Stimulated activated CD4-positive, alpha-beta T cell treated with anti-CD3 and anti-CD28 coated beads, TNF-alpha, amount 100 ng/mL, for 4 hours (primary cell): ENCODE measurements at regions not wholly inside any gene's neighbourhood (a gene's known extent, or its start where the extent isn't known, plus 50 kb on each side); places are given as distances from the start of the nearest gene placed in this dataset.

Source experiments
- DNase-seq, 3 experiments: peaks; one replicate each; pipeline ENCODE4 v3.0.0-alpha.2; 2020; ENCODE audit warnings: low read depth in 3 of 3

GRCh38 chr12:126189856-126190255 is 1124.6 kb downstream of the AACS start:
- DNase-seq: no peak

DNA sequence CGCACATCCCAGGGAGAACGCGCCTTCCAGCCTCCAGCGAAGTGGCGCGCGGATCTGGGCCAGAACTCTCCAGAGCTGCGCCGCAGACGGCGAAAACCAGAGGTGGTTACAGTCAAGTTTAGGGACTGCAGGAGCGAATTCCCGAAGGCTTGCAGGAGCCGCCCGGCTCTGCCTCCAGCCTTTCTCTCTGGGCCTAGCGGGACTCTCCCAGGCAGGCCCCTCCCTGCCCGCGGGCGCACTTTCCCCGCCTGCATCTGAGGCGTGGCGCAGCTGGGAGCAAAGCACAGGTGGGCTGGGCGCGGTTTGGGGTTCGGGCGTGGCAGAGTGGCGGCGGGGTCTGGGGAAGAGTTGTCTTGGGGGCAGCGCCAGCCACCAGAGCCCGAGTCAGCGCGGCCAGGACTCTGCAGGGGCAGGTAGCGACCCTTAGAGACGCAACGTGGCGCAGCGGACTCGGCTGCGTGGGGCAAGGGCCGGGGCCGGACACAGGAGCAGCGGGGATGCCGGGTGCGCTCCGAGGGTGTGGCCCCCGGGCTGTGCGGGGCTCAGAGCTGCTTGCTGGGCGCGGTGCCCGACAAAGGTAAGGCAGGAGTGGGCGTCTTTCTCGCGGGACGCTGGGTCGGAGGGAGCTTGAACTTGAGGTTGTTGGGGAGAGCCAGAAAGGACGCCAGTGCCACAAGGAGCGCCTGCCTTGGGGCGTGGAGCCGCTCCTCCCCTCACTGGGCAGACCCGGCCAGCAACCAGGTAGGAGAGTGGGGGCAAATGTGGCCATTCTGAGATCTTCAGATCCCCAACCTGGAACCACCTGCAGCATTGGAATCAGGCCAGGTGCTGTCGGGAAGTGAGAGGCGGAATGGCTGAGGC is 1126.0 kb downstream of the AACS start:
- DNase-seq: no peak

DNA sequence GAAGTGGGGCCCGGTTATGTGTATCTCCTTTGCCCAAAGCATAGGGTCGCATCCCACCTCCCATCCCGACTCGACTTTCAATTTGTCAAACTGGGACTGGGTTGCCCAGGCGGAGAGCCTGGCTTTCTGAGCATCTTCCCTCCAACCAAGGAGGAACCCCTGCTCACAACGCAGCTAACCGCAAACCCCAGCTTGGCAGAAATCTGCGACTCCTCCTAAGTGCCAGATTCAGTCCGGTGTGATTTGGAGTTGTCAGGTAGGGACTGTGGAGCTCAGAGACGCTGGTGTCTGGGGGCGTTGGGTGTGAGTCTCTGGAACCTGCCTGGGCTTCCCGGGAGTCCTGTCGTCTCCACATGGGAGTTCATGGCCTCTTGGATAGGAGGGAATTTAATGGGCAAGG is 1126.7 kb downstream of the AACS start:
- DNase-seq: no peak

DNA sequence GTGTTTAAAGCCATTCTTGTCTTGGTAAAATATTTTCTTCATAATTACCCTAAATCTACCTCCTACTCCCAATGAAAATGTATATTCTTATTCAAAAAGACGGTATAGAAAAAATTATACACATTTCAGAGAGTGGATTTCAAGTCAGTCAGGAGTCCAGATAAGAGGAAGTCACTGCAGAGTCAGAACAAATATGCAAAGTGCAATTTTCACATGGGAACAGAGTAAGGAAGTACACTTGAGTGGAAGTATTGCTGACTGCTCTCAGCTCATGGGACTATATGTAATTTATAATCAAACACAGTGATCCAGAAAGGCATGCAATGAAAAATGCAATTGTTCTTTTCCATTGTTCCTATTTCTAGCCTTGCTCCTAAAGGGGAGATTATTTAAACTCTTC is 1128.0 kb downstream of the AACS start:
- DNase-seq: no peak

DNA sequence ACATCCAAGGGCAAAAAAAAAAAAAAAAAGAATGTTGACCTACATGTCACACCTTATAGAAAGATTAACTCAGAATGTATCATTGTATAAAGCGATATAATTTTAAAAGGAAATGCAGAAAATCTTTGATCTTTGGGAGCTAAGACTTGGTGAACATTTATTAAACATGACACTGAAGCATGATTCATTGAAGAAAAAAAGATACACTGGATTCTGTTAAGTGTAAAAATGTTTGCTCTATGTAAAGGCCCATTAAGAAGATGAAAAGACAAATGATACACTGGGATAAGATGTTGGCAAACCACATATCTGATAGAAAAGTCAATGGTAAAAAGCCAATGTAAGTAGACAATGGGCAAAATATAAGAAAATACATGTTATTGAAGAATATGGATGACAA is 1131.0 kb downstream of the AACS start:
- DNase-seq: no peak

- no peak for DNase-seq
Observed at GRCh38 chr12:126198516-126198915, 1133.3 kb downstream of the AACS start.

- DNase-seq: no peak
Observed at GRCh38 chr12:126198966-126199692, 1133.9 kb downstream of the AACS start.

DNA sequence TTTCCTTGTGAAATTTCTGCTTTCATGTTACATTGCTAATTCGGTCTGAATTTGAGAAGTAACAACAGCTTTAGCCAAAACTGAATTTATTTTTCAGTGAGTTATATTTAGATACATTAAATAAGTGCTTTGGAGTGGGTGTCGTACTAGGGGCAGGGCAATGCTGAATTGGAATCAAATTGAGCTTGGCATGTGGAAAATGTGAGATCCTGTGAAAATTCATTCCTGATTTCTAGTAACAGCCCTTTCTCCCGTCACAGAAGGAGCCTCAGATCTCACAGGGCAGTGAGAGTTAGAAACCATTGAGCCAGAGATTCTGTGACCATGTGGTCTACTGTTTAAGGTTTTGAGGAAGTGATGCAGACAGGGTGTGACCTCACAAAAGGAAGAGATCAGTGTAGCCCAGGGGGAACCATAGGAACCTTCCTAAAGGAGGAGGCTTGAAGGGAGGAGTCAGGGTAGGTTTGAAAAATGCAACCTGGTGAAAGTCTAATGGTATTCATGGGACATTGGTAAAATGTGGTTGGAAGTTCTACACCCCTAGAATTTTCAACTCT is 1136.8 kb downstream of the AACS start:
- DNase-seq: no peak

GRCh38 chr12:126204326-126204725 is 1139.1 kb downstream of the AACS start:
- DNase-seq: no peak

GRCh38 chr12:126210026-126210425 is 1144.8 kb downstream of the AACS start:
- DNase-seq: no peak

DNA sequence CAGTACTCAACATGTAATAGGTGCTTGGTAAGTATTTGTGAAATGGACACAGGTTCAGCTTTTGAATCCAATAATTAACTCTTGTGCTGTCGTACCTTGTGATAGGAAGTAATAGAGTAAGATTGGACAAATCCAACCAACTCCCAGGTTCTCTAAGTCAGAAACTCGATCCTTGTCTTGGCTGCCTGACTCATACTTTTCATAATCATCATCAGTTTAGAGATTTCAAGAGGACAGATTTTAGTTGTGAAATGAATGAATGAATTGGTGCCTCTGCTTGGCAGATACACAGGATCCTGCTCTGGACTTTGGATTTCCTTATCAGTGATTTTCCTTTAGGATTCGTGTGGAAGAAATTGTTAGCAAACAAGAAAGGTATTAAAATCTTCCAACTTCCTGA is 1145.2 kb downstream of the AACS start:
- DNase-seq: no peak

- no peak for DNase-seq
Observed at GRCh38 chr12:126212824-126213223, 1147.6 kb downstream of the AACS start.

DNA sequence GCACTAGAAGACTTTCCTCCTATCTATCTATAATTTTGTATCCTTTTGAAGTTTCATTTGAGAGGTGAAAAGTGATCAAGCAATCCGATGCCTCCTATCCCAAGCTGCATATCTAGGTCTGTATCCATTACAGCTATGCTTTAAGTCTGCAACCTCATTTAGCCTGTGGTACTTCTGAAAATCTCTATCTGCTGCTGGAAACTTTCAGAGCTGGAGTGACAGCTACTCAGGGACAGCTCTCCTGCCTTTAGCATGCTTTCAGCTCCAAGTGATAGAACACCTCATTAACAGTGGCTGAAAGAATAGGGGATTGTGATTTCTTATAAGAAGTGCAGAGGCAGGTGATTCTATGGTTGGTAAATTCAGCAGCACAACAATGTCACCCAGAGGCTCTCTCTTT is 1153.5 kb downstream of the AACS start:
- DNase-seq: no peak

GRCh38 chr12:126219139-126219538 is 1153.9 kb downstream of the AACS start:
- no peak for DNase-seq

DNA sequence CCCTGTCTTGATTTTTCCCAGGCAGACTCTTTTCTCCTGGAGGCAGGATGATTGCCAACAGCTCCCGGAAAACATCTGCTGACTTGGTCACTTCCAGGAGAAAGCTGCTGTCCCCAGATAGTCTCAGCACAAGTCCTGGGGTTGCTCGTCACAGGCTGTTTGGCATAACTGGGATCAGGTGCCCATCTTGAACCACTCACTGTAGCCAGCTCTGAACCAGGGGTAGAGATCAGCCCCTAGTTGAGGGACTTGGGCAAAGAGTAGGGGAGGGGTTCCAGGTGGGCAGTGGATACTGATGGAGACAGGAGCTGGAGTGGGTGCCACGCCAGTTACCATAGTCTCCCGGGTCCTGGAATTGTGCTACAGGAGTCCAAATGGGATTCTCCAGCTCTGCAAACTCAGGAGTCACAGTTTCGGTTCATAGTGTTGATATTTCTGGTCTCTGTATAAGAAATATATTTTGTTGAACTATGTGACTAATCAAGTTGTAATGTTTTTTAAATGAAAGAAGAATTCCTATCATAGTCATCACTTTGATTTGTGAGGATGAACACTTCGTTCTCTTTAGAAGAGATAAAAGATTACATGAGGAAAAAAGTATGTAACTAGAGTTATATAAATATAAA is 1154.5 kb downstream of the AACS start:
- no peak for DNase-seq

DNA sequence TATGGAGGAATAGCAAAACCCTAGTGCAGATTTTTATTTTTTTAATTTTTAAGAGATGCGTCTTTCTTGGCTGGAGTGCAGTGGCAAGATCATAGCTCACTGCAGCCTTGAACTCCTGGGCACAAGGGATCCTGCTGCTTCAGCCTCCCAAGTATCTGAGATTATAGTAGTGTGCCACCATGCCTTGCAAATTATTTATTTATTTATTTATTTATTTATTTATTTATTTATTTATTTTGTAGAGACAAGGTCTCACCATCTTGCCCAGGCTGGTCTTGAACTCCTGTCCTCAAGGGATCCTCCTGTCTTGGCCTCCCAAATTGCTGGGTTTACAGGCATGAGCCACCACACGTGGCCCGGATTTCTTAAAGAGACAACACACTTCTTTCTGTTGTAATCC is 1158.8 kb downstream of the AACS start:
- DNase-seq: no peak

DNA sequence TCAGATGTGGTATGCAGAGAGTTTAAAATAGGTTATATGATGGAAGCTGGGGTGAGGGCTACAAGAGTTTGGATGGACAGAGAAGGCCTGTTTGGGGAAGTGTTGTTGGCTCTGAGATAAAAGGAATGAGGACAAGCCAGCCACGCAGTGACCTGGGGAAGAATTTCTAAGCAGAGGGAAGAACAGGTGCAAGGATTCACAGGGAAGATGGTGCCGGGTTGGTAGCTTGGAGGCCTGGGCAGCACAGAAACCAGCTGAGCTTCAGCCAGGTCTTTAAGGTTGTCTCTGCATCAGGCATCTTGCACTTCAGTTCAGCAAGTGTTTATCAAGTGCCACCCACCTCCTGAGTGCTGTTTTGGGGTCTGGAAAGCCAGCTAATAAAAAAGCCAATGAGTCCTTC is 1163.7 kb downstream of the AACS start:
- no peak for DNase-seq

GRCh38 chr12:126232711-126233110 is 1167.5 kb downstream of the AACS start:
- no peak for DNase-seq

DNA sequence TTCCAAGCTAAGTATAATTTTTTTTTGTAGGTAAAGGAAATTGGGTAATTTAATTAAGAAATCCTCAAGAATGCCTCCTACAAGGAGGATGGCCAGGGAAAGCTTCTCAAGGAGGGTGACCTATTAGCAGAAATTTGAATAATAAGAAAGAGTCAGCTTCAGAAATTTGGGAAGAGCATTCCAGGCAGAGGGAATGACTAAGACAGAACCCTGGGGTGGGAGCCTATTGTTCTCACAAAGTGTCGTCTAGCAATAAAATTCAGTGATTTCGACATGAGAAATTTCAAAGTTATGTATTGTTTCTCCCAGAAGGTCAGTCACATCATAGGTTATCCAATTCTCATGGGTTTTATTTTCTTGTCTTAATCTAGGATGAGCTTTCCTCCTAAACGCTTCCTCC is 1168.4 kb downstream of the AACS start:
- DNase-seq: no peak

DNA sequence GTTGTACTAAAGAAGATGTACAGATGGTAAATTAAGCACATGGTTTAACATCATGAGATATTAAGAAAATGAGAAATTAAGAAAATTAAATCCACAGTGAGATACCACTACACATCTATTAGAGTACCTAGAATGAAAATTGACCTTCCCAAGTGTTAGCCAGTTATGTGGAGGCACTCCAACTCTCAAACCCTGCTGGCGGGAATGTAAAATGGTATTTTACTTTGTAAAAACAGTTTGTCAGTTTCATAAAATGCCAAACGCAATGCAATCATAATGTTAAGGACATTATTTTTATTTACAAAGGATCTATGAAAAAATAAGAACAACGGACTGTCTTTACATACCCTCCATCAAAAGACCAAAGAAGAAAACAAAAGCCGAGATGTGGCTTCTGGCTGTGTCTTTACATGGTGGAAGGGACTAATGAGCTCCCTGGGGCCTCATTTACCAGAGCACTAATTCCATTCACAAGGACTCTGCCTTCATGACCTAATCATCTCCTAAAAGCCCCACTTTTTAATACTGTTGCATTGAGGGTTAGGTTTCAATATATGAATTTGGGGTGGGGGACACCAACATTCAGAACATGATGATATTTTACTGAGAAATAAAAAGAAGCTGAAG is 1178.7 kb downstream of the AACS start:
- no peak for DNase-seq

GRCh38 chr12:126247936-126248335 is 1182.7 kb downstream of the AACS start:
- DNase-seq: no peak

DNA sequence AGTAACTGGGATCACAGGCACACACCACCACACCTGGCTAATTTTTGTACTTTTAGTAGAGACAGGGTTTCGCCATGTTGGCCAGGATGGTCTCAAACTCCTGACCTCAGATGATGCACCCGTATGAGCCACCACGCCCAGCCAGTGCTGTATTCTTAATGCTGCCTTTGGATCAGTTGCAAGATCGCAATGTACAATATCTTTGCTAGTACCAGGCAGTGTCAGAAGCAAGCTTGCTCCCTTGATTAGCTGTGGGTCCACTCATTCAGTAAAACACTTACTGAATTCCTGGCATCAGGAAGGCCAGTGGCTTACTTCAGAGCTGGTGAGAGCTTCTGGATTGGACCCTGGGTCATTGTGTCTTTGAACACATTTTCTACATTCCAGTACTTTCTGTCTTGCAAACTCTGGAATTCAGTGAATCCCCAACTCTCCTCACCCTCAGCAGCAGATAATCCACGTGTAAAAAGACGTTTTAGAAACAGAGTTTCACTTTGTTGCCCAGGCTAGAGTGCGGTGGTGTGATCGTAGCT is 1183.7 kb downstream of the AACS start:
- no peak for DNase-seq
